Vagina (tissue), 2 donors: ENCODE measurements at regions not wholly inside any gene's neighbourhood (a gene's known extent, or its start where the extent isn't known, plus 50 kb on each side); places are given as distances from the start of the nearest gene placed in this dataset.

Experiments used
- DNase-seq, 2 donors: peaks; one replicate each; pipeline ENCODE4 v3.0.0-alpha.2; 2017; ENCODE audit errors: extremely low spot score in 2 of 2
- H3K27ac ChIP-seq: fragments of 200-600 bp; sonication (generic); one replicate; pipeline ENCODE4 v1.5.1; 2019
- H3K27me3 ChIP-seq: fragments of 200-600 bp; sonication (generic); one replicate; pipeline ENCODE4 v1.5.1; 2019
- H3K36me3 ChIP-seq, 2 donors: fragments of 200-600 bp; sonication (generic); one replicate each; pipeline ENCODE4 v1.5.1; 2017 to 2019
- H3K4me1 ChIP-seq: fragments of 200-600 bp; sonication (generic); one replicate; pipeline ENCODE4 v1.5.1; 2019
- H3K4me3 ChIP-seq, 2 donors: fragments of 200-600 bp; sonication (generic); 1 replicate in 1 of 2; 2 replicates in 1 of 2; pipeline ENCODE4 v1.5.1; 2016 to 2019
- H3K9me3 ChIP-seq: fragments of 200-600 bp; sonication (generic); one replicate; pipeline ENCODE4 v1.5.1; 2019
- CTCF ChIP-seq, 3 experiments: fragments of 450-650 bp in 2 of 3; fragments of 200-600 bp in 1 of 3; sonication (generic) in 1 of 3; IDR thresholded peaks; one replicate each; pipeline ENCODE4 v1.5.1; 2017 to 2019; ENCODE audit warnings: antibody characterized with exemption in 3 of 3, mild to moderate bottlenecking in 2 of 3, moderate library complexity in 2 of 3
- POLR2A ChIP-seq, 2 donors: fragments of 450-650 bp; IDR thresholded peaks; one replicate each; pipeline ENCODE4 v1.6.1; 2017; ENCODE audit warnings: antibody characterized with exemption in 2 of 2, mild to moderate bottlenecking in 2 of 2, moderate library complexity in 2 of 2
- POLR2AphosphoS5 ChIP-seq, 2 donors: sonication (generic); formaldehyde crosslinking; IDR thresholded peaks; one replicate each; pipeline ENCODE4 v1.9.0; 2017; ENCODE audit warnings: antibody characterized with exemption in 2 of 2, mild to moderate bottlenecking in 2 of 2, low read depth in 1 of 2; ENCODE audit not compliant: insufficient read depth in 1 of 2
- intact Hi-C: fragments of 100-400 bp; cut with DNase I; formaldehyde crosslinking; loops from one replicate; pipeline ENCODE4 v1.15.1; 2023

- intact Hi-C loops: no loop called here
- Histone ChIP-seq H3K27ac (no peak overlapping the region), H3K36me3 (no peaks in the 10 kb centered on the region), H3K4me3 (no peak overlapping the region), H3K4me1 (no peaks in the 10 kb centered on the region), H3K27me3 (no peaks in the 10 kb centered on the region), H3K9me3 (no peaks in the 10 kb centered on the region)
- no peak for DNase-seq
- TF ChIP-seq POLR2A (IDR thresholded peaks at IDR 0.05) (no peak), CTCF (IDR thresholded peaks at IDR 0.05) (no peak), POLR2AphosphoS5 (IDR thresholded peaks at IDR 0.05; ENCODE audit: insufficient read depth in 1 of 2, low read depth in 1 of 2) (no peak)
Measured at GRCh38 chr12:126228936-126229335, 1163.7 kb downstream of the AACS start.

- intact Hi-C loops: no loop called here
- Histone ChIP-seq H3K27me3 (no peaks in the 10 kb centered on the region), H3K27ac (no peak overlapping the region), H3K4me1 (no peaks in the 10 kb centered on the region), H3K4me3 (no peak overlapping the region), H3K36me3 (no peaks in the 10 kb centered on the region), H3K9me3 (no peaks in the 10 kb centered on the region)
- TF ChIP-seq POLR2A (IDR thresholded peaks at IDR 0.05) (no peak), POLR2AphosphoS5 (IDR thresholded peaks at IDR 0.05; ENCODE audit: insufficient read depth in 1 of 2, low read depth in 1 of 2) (no peak), CTCF (IDR thresholded peaks at IDR 0.05) (no peak)
- no peak for DNase-seq
Measured at GRCh38 chr12:126232711-126233110, 1167.5 kb downstream of the AACS start.

GRCh38 chr12:126233625-126234024 is 1168.4 kb downstream of the AACS start:
- no peak overlapping the region for H3K27ac ChIP-seq
- intact Hi-C loops: no loop called here
- H3K9me3 ChIP-seq: no peaks in the 10 kb centered on the region
- TF ChIP-seq POLR2AphosphoS5 (IDR thresholded peaks at IDR 0.05; ENCODE audit: insufficient read depth in 1 of 2, low read depth in 1 of 2) (no peak), CTCF (IDR thresholded peaks at IDR 0.05) (no peak), POLR2A (IDR thresholded peaks at IDR 0.05) (no peak)
- DNase-seq: no peak
- no peaks in the 10 kb centered on the region for H3K27me3 ChIP-seq
- H3K36me3 ChIP-seq: no peaks in the 10 kb centered on the region
- no peaks in the 10 kb centered on the region for H3K4me1 ChIP-seq
- H3K4me3 ChIP-seq: no peak overlapping the region

- Histone ChIP-seq H3K4me1 (no peaks in the 10 kb centered on the region), H3K27me3 (no peaks in the 10 kb centered on the region), H3K27ac (no peak overlapping the region), H3K4me3 (no peak overlapping the region), H3K36me3 (no peaks in the 10 kb centered on the region), H3K9me3 (no peaks in the 10 kb centered on the region)
- DNase-seq: no peak
- TF ChIP-seq POLR2A (IDR thresholded peaks at IDR 0.05) (no peak), POLR2AphosphoS5 (IDR thresholded peaks at IDR 0.05; ENCODE audit: insufficient read depth in 1 of 2, low read depth in 1 of 2) (no peak), CTCF (IDR thresholded peaks at IDR 0.05) (no peak)
- intact Hi-C loops: no loop called here
Measured at GRCh38 chr12:126243814-126244440, 1178.7 kb downstream of the AACS start.

- no peaks in the 10 kb centered on the region for H3K36me3 ChIP-seq
- no peaks in the 10 kb centered on the region for H3K27me3 ChIP-seq
- no peaks in the 10 kb centered on the region for H3K9me3 ChIP-seq
- H3K4me1 ChIP-seq: no peaks in the 10 kb centered on the region
- TF ChIP-seq POLR2AphosphoS5 (IDR thresholded peaks at IDR 0.05; ENCODE audit: insufficient read depth in 1 of 2, low read depth in 1 of 2): no peak
- no peak for TF ChIP-seq CTCF (IDR thresholded peaks at IDR 0.05)
- TF ChIP-seq POLR2A (IDR thresholded peaks at IDR 0.05): no peak
- intact Hi-C loops: no loop called here
- H3K27ac ChIP-seq: no peak overlapping the region
- no peak overlapping the region for H3K4me3 ChIP-seq
- DNase-seq: no peak
Measured at GRCh38 chr12:126247936-126248335, 1182.7 kb downstream of the AACS start.
